Activated naive CD8-positive, alpha-beta T cell (primary cell): ENCODE measurements at regions not wholly inside any gene's neighbourhood (a gene's known extent, or its start where the extent isn't known, plus 50 kb on each side); places are given as distances from the start of the nearest gene placed in this dataset.

Experiments used
- H3K27ac Mint-ChIP-seq: one replicate; pipeline ENCODE4 v1.8.0; 2021; ENCODE audit warnings: mixed read lengths
- H3K27me3 Mint-ChIP-seq: one replicate; pipeline ENCODE4 v1.8.0; 2021; ENCODE audit warnings: mixed read lengths
- H3K36me3 Mint-ChIP-seq: one replicate; pipeline ENCODE4 v1.8.0; 2021; ENCODE audit warnings: mixed read lengths
- H3K4me1 Mint-ChIP-seq: one replicate; pipeline ENCODE4 v1.8.0; 2021; ENCODE audit warnings: low read depth, mixed read lengths
- H3K4me3 Mint-ChIP-seq: one replicate; pipeline ENCODE4 v1.8.0; 2021; ENCODE audit warnings: mild to moderate bottlenecking, mixed read lengths
- H3K9me3 Mint-ChIP-seq: one replicate; pipeline ENCODE4 v1.8.0; 2021; ENCODE audit warnings: low read depth, mixed read lengths

- Mint-ChIP-seq H3K9me3 (no peaks in the 10 kb centered on the region), H3K36me3 (no peaks in the 10 kb centered on the region), H3K4me1 (no peaks in the 10 kb centered on the region), H3K27ac (no peak overlapping the region), H3K27me3 (peaks cover 21% of the 10 kb centered on the region), H3K4me3 (no peak overlapping the region)
Observed at GRCh38 chr1:38640371-38640770, 219.2 kb downstream of the RRAGC start.

GRCh38 chr1:38628241-38628640, 231.3 kb downstream of the RRAGC start:
- H3K27ac Mint-ChIP-seq: no peak overlapping the region
- peaks cover 2% of the 10 kb centered on the region for H3K27me3 Mint-ChIP-seq

GRCh38 chr1:38625939-38626338, 233.6 kb downstream of the RRAGC start:
- Mint-ChIP-seq H3K27me3 (no peaks in the 10 kb centered on the region), H3K4me1 (no peaks in the 10 kb centered on the region), H3K4me3 (no peak overlapping the region), H3K36me3 (no peaks in the 10 kb centered on the region), H3K9me3 (no peaks in the 10 kb centered on the region), H3K27ac (no peak overlapping the region)

More at GRCh38 chr1:38628241-38628640, 231.3 kb downstream of the RRAGC start:
- H3K4me1 Mint-ChIP-seq: no peaks in the 10 kb centered on the region
- H3K4me3 Mint-ChIP-seq: no peak overlapping the region
- H3K36me3 Mint-ChIP-seq: no peaks in the 10 kb centered on the region
- H3K9me3 Mint-ChIP-seq: no peaks in the 10 kb centered on the region

GRCh38 chr1:38624336-38625039, 235.1 kb downstream of the RRAGC start:
- no peaks in the 10 kb centered on the region for H3K36me3 Mint-ChIP-seq
- H3K4me1 Mint-ChIP-seq: no peaks in the 10 kb centered on the region
- no peaks in the 10 kb centered on the region for H3K27me3 Mint-ChIP-seq
- H3K4me3 Mint-ChIP-seq: no peak overlapping the region
- H3K9me3 Mint-ChIP-seq: no peaks in the 10 kb centered on the region
- no peak overlapping the region for H3K27ac Mint-ChIP-seq

- H3K9me3 Mint-ChIP-seq: no peaks in the 10 kb centered on the region
- no peaks in the 10 kb centered on the region for H3K36me3 Mint-ChIP-seq
- no peaks in the 10 kb centered on the region for H3K4me1 Mint-ChIP-seq
- peaks cover 2% of the 10 kb centered on the region for H3K27me3 Mint-ChIP-seq
- H3K4me3 Mint-ChIP-seq: no peak overlapping the region
- H3K27ac Mint-ChIP-seq: no peak overlapping the region
Observed at GRCh38 chr1:38623529-38623928, 236.0 kb downstream of the RRAGC start.

GRCh38 chr1:38622197-38622596, 237.4 kb downstream of the RRAGC start:
- Mint-ChIP-seq H3K4me1 (no peaks in the 10 kb centered on the region), H3K27ac (no peak overlapping the region), H3K4me3 (no peak overlapping the region), H3K27me3 (peaks cover 7% of the 10 kb centered on the region), H3K9me3 (no peaks in the 10 kb centered on the region), H3K36me3 (no peaks in the 10 kb centered on the region)

- H3K9me3 Mint-ChIP-seq: peaks cover 8% of the 10 kb centered on the region
- no peaks in the 10 kb centered on the region for H3K4me1 Mint-ChIP-seq
- H3K27me3 Mint-ChIP-seq: peaks cover 8% of the 10 kb centered on the region
- no peak overlapping the region for H3K4me3 Mint-ChIP-seq
- no peak overlapping the region for H3K27ac Mint-ChIP-seq
- peaks cover 5% of the 10 kb centered on the region for H3K36me3 Mint-ChIP-seq
Observed at GRCh38 chr1:38616846-38617245, 242.7 kb downstream of the RRAGC start.

- H3K4me1 Mint-ChIP-seq: no peaks in the 10 kb centered on the region
- H3K4me3 Mint-ChIP-seq: no peak overlapping the region
- H3K27ac Mint-ChIP-seq: no peak overlapping the region
- peaks cover 5% of the 10 kb centered on the region for H3K36me3 Mint-ChIP-seq
- H3K27me3 Mint-ChIP-seq: peaks cover 8% of the 10 kb centered on the region
- H3K9me3 Mint-ChIP-seq: peaks cover 8% of the 10 kb centered on the region
Observed at GRCh38 chr1:38615680-38616079, 243.9 kb downstream of the RRAGC start.

- peaks cover 5% of the 10 kb centered on the region for H3K36me3 Mint-ChIP-seq
- no peak overlapping the region for H3K4me3 Mint-ChIP-seq
- no peak overlapping the region for H3K27ac Mint-ChIP-seq
- H3K4me1 Mint-ChIP-seq: no peaks in the 10 kb centered on the region
- peaks cover 8% of the 10 kb centered on the region for H3K27me3 Mint-ChIP-seq
- H3K9me3 Mint-ChIP-seq: peaks cover 8% of the 10 kb centered on the region
Observed at GRCh38 chr1:38614861-38615260, 244.7 kb downstream of the RRAGC start.

- Mint-ChIP-seq H3K4me1 (no peaks in the 10 kb centered on the region), H3K27me3 (peaks cover 8% of the 10 kb centered on the region), H3K9me3 (peaks cover 8% of the 10 kb centered on the region), H3K27ac (no peak overlapping the region), H3K36me3 (peaks cover 5% of the 10 kb centered on the region), H3K4me3 (no peak overlapping the region)
Observed at GRCh38 chr1:38613996-38614395, 245.6 kb downstream of the RRAGC start.

GRCh38 chr1:38612951-38613350, 246.6 kb downstream of the RRAGC start:
- peaks cover 5% of the 10 kb centered on the region for H3K36me3 Mint-ChIP-seq
- H3K4me1 Mint-ChIP-seq: no peaks in the 10 kb centered on the region
- no peak overlapping the region for H3K27ac Mint-ChIP-seq
- peaks cover 8% of the 10 kb centered on the region for H3K9me3 Mint-ChIP-seq
- H3K27me3 Mint-ChIP-seq: peaks cover 8% of the 10 kb centered on the region
- no peak overlapping the region for H3K4me3 Mint-ChIP-seq

- no peak overlapping the region for H3K27ac Mint-ChIP-seq
- H3K4me1 Mint-ChIP-seq: no peaks in the 10 kb centered on the region
- H3K27me3 Mint-ChIP-seq: peaks cover 3% of the 10 kb centered on the region
- peaks cover 8% of the 10 kb centered on the region for H3K9me3 Mint-ChIP-seq
- H3K36me3 Mint-ChIP-seq: peaks cover 5% of the 10 kb centered on the region
- H3K4me3 Mint-ChIP-seq: no peak overlapping the region
Observed at GRCh38 chr1:38611664-38612211, 247.8 kb downstream of the RRAGC start.

- no peak overlapping the region for H3K4me3 Mint-ChIP-seq
- H3K4me1 Mint-ChIP-seq: no peaks in the 10 kb centered on the region
- no peaks in the 10 kb centered on the region for H3K36me3 Mint-ChIP-seq
- peaks cover 3% of the 10 kb centered on the region for H3K27me3 Mint-ChIP-seq
- no peaks in the 10 kb centered on the region for H3K9me3 Mint-ChIP-seq
- H3K27ac Mint-ChIP-seq: no peak overlapping the region
Observed at GRCh38 chr1:38609166-38610025, 250.2 kb downstream of the RRAGC start.

- no peak overlapping the region for H3K27ac Mint-ChIP-seq
- H3K4me3 Mint-ChIP-seq: no peak overlapping the region
- H3K9me3 Mint-ChIP-seq: no peaks in the 10 kb centered on the region
- H3K4me1 Mint-ChIP-seq: no peaks in the 10 kb centered on the region
- peaks cover 3% of the 10 kb centered on the region for H3K27me3 Mint-ChIP-seq
- no peaks in the 10 kb centered on the region for H3K36me3 Mint-ChIP-seq
Observed at GRCh38 chr1:38608202-38608864, 251.2 kb downstream of the RRAGC start.

- Mint-ChIP-seq H3K36me3 (no peaks in the 10 kb centered on the region), H3K4me1 (no peaks in the 10 kb centered on the region), H3K4me3 (no peak overlapping the region), H3K27ac (no peak overlapping the region), H3K9me3 (no peaks in the 10 kb centered on the region), H3K27me3 (peaks cover 1% of the 10 kb centered on the region)
Observed at GRCh38 chr1:38607526-38607925, 252.0 kb downstream of the RRAGC start.
